ENCODE measurements at regions not wholly inside any gene's neighbourhood (a gene's known extent, or its start where the extent isn't known, plus 50 kb on each side); places are given as distances from the start of the nearest gene placed in this dataset.

- ChIA-PET CTCF (interaction anchor here (0.6 kb wide), 1 partner anchor 23 kb away, joined by 3 read pairs; no protein-coding TSS in a partner anchor), POLR2A (ENCODE audit: low non-redundant PET) (no interaction called here)
- H3K27ac ChIP-seq = no peak overlapping the region
- no peak for DNase-seq (ENCODE audit: low spot score)
- TF ChIP-seq, protein P1, sequence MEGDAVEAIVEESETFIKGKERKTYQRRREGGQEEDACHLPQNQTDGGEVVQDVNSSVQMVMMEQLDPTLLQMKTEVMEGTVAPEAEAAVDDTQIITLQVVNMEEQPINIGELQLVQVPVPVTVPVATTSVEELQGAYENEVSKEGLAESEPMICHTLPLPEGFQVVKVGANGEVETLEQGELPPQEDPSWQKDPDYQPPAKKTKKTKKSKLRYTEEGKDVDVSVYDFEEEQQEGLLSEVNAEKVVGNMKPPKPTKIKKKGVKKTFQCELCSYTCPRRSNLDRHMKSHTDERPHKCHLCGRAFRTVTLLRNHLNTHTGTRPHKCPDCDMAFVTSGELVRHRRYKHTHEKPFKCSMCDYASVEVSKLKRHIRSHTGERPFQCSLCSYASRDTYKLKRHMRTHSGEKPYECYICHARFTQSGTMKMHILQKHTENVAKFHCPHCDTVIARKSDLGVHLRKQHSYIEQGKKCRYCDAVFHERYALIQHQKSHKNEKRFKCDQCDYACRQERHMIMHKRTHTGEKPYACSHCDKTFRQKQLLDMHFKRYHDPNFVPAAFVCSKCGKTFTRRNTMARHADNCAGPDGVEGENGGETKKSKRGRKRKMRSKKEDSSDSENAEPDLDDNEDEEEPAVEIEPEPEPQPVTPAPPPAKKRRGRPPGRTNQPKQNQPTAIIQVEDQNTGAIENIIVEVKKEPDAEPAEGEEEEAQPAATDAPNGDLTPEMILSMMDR (conservative IDR thresholded peaks at IDR 0.05; ENCODE audit: low read depth) = no peak
Measured at GRCh38 chr12:89901906-89902642, 193.4 kb upstream of the ATP2B1 start.

GRCh38 chr12:89901319-89901718, 192.7 kb upstream of the ATP2B1 start:
- no peak overlapping the region for H3K27ac ChIP-seq
- POLR2A ChIA-PET (ENCODE audit: low non-redundant PET) = no interaction called here
- CTCF ChIA-PET = interaction anchor here (0.6 kb wide), 1 partner anchor 22 kb away, joined by 3 read pairs; no protein-coding TSS in a partner anchor
- TF ChIP-seq, protein P1 (conservative IDR thresholded peaks at IDR 0.05; ENCODE audit: low read depth) = no peak
- DNase-seq (ENCODE audit: low spot score) = no peak

DNA sequence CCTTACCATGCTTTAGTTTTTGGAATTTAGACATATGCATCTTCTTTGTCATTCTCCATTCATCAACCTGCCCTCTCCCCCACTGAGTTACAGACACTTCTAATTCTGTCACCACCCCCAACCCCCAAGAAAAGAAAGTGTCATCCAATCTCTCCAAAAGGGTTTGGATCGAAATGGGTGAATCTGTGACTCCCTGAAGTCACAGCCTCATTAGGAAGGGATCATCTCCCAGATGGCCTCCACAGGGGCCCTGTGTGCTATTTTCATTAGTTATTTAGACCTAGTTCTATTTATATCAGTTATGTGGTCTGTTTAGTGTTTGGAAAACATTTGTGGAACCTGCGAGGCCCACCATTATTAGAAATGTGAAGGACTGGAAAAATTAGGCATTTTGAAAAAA, 191.0 kb upstream of the ATP2B1 start:
- POLR2A ChIA-PET (ENCODE audit: low non-redundant PET) = no interaction called here
- DNase-seq (ENCODE audit: low spot score) = no peak
- TF ChIP-seq, protein P1 (conservative IDR thresholded peaks at IDR 0.05; ENCODE audit: low read depth) = no peak
- CTCF ChIA-PET = no interaction called here
- H3K27ac ChIP-seq = no peak overlapping the region

DNA sequence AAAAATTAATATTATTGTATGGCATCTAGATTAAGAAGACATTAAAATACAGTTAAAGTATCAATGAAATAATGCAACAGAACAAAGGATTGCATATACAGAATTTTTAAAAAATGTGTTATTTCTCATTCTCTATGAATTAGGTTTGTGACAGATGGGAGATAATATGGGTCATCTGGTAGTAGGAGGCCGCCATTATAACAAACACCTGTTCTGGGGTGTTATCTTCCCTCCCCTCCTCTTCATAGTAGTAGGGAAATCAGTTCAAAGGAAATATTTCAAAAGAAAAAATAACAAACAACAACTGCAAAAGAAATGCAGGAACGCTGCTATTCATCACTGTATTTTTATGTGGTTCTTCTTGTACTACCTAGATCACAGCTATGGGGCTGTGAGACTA, 187.0 kb upstream of the ATP2B1 start:
- no peak for DNase-seq (ENCODE audit: low spot score)
- ChIA-PET CTCF (interaction anchor here (0.6 to 0.9 kb wide), 2 partner anchors 11 to 28 kb away, joined by 3 read pairs; no protein-coding TSS in a partner anchor), POLR2A (ENCODE audit: low non-redundant PET) (no interaction called here)
- TF ChIP-seq, protein P1 (conservative IDR thresholded peaks at IDR 0.05; ENCODE audit: low read depth) = no peak
- no peak overlapping the region for H3K27ac ChIP-seq

DNA sequence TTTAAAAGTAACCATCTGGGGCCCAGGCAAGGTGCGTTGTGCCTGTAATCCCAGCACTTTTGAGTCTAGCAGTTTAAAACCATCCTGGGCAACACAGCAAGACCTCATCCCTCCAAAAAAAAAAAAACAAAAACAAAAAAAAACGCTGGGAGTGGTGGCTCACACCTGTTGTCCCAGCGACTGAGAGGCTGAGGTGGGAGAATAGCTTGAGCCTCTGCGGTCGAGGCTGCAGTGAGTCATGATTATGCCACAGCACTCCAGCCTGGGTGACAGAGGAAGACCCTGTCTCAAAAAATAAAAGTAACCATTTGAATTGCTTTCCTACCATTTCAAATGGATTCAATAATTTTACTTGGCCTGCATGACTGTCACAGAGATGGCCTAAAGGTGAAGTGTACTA, 186.5 kb upstream of the ATP2B1 start:
- ChIA-PET CTCF (interaction anchor here (0.6 to 0.9 kb wide), 2 partner anchors 10 to 27 kb away, joined by 3 read pairs; no protein-coding TSS in a partner anchor), POLR2A (ENCODE audit: low non-redundant PET) (no interaction called here)
- peak overlapping the region; percentile 56 for H3K27ac ChIP-seq
- TF ChIP-seq, protein P1 (conservative IDR thresholded peaks at IDR 0.05; ENCODE audit: low read depth) = no peak
- DNase-seq (ENCODE audit: low spot score) = no peak

DNA sequence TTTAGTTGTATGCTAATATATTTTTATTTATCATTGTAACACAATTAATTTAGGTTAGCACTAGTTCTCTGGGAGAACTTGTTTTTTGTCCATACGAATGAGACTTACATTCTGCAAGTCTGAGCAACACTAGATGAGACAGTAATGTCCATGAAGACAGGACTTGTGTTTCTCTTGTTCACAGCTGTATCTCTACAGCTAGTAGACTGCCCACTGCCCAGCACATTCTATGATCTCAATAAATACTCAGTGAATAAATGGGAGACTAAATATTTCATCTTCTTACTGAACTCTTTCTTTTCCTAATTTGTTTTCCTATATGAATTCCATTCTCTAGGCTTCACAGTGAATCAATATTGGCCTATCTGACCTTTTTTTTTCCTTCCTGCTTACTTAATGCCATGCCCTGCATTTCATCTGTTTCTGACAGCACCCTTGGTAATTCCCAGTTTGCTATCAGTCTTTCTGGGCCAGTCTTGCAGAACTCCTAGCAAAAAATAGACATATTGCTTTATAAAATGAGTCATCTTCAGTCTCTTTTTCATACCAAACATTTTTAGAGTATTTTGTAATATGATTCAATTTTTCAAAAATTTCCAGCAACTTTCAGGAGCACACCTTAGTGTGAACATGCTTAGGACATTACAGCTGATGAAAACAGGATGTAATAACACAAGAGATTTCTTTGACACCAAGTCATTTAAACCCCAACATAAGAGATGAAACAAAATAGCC, 185.5 kb upstream of the ATP2B1 start:
- ChIA-PET CTCF (no interaction called here), POLR2A (ENCODE audit: low non-redundant PET) (no interaction called here)
- no peak overlapping the region for H3K27ac ChIP-seq
- peak; percentile 38 for DNase-seq (ENCODE audit: low spot score)
- TF ChIP-seq, protein P1 (conservative IDR thresholded peaks at IDR 0.05; ENCODE audit: low read depth) = no peak
